Neural cell (in vitro differentiated cells): ENCODE measurements at regions not wholly inside any gene's neighbourhood (a gene's known extent, or its start where the extent isn't known, plus 50 kb on each side); places are given as distances from the start of the nearest gene placed in this dataset.

Source experiments
- H2AFZ ChIP-seq: fragments of 200-600, 300-800 bp; sonication (generic), shearing (Covaris generic); 2 replicates; pipeline ENCODE4 v1.6.0; 2014; ENCODE audit warnings: low read depth, mild to moderate bottlenecking, antibody characterized with exemption, low read length, moderate library complexity
- H3F3A ChIP-seq: fragments of 200-600 bp; shearing (Covaris generic); 2 replicates; pipeline ENCODE4 v1.6.1; 2016; ENCODE audit warnings: mild to moderate bottlenecking, moderate library complexity, mixed read lengths, antibody characterized with exemption, low read length; ENCODE audit not compliant: insufficient read depth, poor library complexity, severe bottlenecking
- H3K27ac ChIP-seq: fragments of 200-600, 300-800 bp; sonication (generic), shearing (Covaris generic); 2 replicates; pipeline ENCODE4 v1.5.1; 2014; ENCODE audit warnings: mild to moderate bottlenecking, low read length, moderate library complexity
- H3K27me3 ChIP-seq: fragments of 300-800, 200-600 bp; sonication (generic), shearing (Covaris generic); 2 replicates; pipeline ENCODE4 v1.6.0; 2014; ENCODE audit warnings: mild to moderate bottlenecking, low read depth, low read length, moderate library complexity; ENCODE audit not compliant: insufficient read depth
- H3K36me3 ChIP-seq: fragments of 300-800, 200-600 bp; sonication (generic), shearing (Covaris generic); 2 replicates; pipeline ENCODE4 v1.5.1; 2014; ENCODE audit warnings: mild to moderate bottlenecking, antibody characterized with exemption, low read length, moderate library complexity; ENCODE audit not compliant: insufficient read depth
- H3K4me2 ChIP-seq: fragments of 300-800, 200-600 bp; sonication (generic), shearing (Covaris generic); 2 replicates; pipeline ENCODE4 v1.6.0; 2014; ENCODE audit warnings: mild to moderate bottlenecking, low read length
- H3K4me3 ChIP-seq: fragments of 300-800, 200-600 bp; sonication (generic), shearing (Covaris generic); 2 replicates; pipeline ENCODE4 v1.5.1; 2014; ENCODE audit warnings: mild to moderate bottlenecking, low read length, moderate library complexity
- H3K79me2 ChIP-seq: fragments of 200-600 bp; shearing (Covaris generic); replicated peaks from 2 replicates; pipeline ENCODE4 v1.6.0; 2014; ENCODE audit warnings: mild to moderate bottlenecking, low read length, moderate library complexity; ENCODE audit not compliant: insufficient read depth
- H3K9ac ChIP-seq: fragments of 300-800, 200-600 bp; sonication (generic), shearing (Covaris generic); 2 replicates; pipeline ENCODE4 v1.6.1; 2016; ENCODE audit warnings: mild to moderate bottlenecking, low read length, mixed read lengths
- H3K9me2 ChIP-seq: fragments of 200-600 bp; shearing (Covaris generic); 2 replicates; pipeline ENCODE4 v1.6.1; 2016; ENCODE audit warnings: mild to moderate bottlenecking, low read length, mixed read lengths; ENCODE audit not compliant: insufficient read depth
- H3K9me3 ChIP-seq: fragments of 200-600, 300-800 bp; sonication (generic), shearing (Covaris generic); 2 replicates; pipeline ENCODE4 v1.6.1; 2016; ENCODE audit warnings: mild to moderate bottlenecking, mixed run types, low read length, moderate library complexity, mixed read lengths
- H4K20me1 ChIP-seq: fragments of 200-600 bp; shearing (Covaris generic); 2 replicates; pipeline ENCODE4 v1.6.1; 2016; ENCODE audit warnings: mild to moderate bottlenecking, mixed run types; ENCODE audit not compliant: insufficient read depth
- CTCF ChIP-seq: fragments of 450-650 bp; IDR thresholded peaks from 2 replicates; pipeline ENCODE4 v1.5.1; 2014; ENCODE audit warnings: antibody characterized with exemption, mild to moderate bottlenecking, moderate library complexity; ENCODE audit not compliant: poor library complexity, severe bottlenecking
- EP300 ChIP-seq: fragments of 450-650 bp; conservative IDR thresholded peaks from 2 replicates; pipeline ENCODE4 v1.6.1; 2014; ENCODE audit warnings: antibody characterized with exemption, mild to moderate bottlenecking, moderate library complexity; ENCODE audit not compliant: poor library complexity, severe bottlenecking
- EZH2 ChIP-seq: fragments of 200-600, 300-800 bp; shearing (Covaris generic), sonication (generic); IDR thresholded peaks from 2 replicates; pipeline ENCODE4 v1.6.1; 2014; ENCODE audit warnings: antibody characterized with exemption, low read length, borderline replicate concordance, mild to moderate bottlenecking; ENCODE audit not compliant: insufficient read depth, poor library complexity, severe bottlenecking
- MXI1 ChIP-seq: fragments of 450-650 bp; conservative IDR thresholded peaks from 2 replicates; pipeline ENCODE4 v1.6.1; 2014; ENCODE audit warnings: antibody characterized with exemption, mild to moderate bottlenecking; ENCODE audit not compliant: poor library complexity, severe bottlenecking
- POLR2AphosphoS5 ChIP-seq: IDR thresholded peaks from 2 replicates; pipeline ENCODE4 v1.6.1; 2012
- RAD21 ChIP-seq: fragments of 450-650 bp; conservative IDR thresholded peaks from 2 replicates; pipeline ENCODE4 v1.6.1; 2014; ENCODE audit warnings: antibody characterized with exemption, mild to moderate bottlenecking, moderate library complexity
- REST ChIP-seq: IDR thresholded peaks from 2 replicates; pipeline ENCODE4 v1.6.1; 2012; ENCODE audit warnings: borderline replicate concordance
- SMC3 ChIP-seq: fragments of 450-650 bp; conservative IDR thresholded peaks from 2 replicates; pipeline ENCODE4 v1.6.1; 2014; ENCODE audit warnings: antibody characterized with exemption, mild to moderate bottlenecking, moderate library complexity; ENCODE audit not compliant: poor library complexity

- Histone ChIP-seq H3K4me3 (no peak overlapping the region), H3K9me2 (no peaks in the 10 kb centered on the region), H2AFZ (no peak overlapping the region), H3K4me2 (no peak overlapping the region), H3K36me3 (no peaks in the 10 kb centered on the region), H3K79me2 (no peaks in the 10 kb centered on the region), H3F3A (no peaks in the 10 kb centered on the region), H3K27ac (no peak overlapping the region), H3K9me3 (no peaks in the 10 kb centered on the region), H4K20me1 (no peaks in the 10 kb centered on the region), H3K9ac (no peak overlapping the region), H3K27me3 (no peaks in the 10 kb centered on the region)
- TF ChIP-seq POLR2AphosphoS5: no peak
- no peak for TF ChIP-seq SMC3
- no peak for TF ChIP-seq EZH2
- no peak for TF ChIP-seq CTCF
- no peak for TF ChIP-seq RAD21
- no peak for TF ChIP-seq MXI1
Measured at GRCh38 chr6:166826264-166826663, 130.1 kb downstream of the RNASET2 start.

- Histone ChIP-seq H3K27me3 (no peaks in the 10 kb centered on the region), H2AFZ (no peak overlapping the region), H4K20me1 (no peaks in the 10 kb centered on the region), H3K36me3 (no peaks in the 10 kb centered on the region), H3K79me2 (no peaks in the 10 kb centered on the region), H3K9me2 (no peaks in the 10 kb centered on the region), H3F3A (no peaks in the 10 kb centered on the region), H3K4me3 (no peak overlapping the region), H3K9ac (no peak overlapping the region), H3K9me3 (no peaks in the 10 kb centered on the region), H3K27ac (no peak overlapping the region), H3K4me2 (no peak overlapping the region)
- TF ChIP-seq CTCF: no peak
- TF ChIP-seq EP300: no peak
- no peak for TF ChIP-seq POLR2AphosphoS5
Measured at GRCh38 chr6:166825553-166826145, 130.7 kb downstream of the RNASET2 start.

- H3K4me2 ChIP-seq: no peak overlapping the region
- no peak for TF ChIP-seq EZH2
- TF ChIP-seq RAD21: no peak
- no peak for TF ChIP-seq EP300
- no peak for TF ChIP-seq REST
- TF ChIP-seq MXI1: no peak
- no peak for TF ChIP-seq POLR2AphosphoS5
- TF ChIP-seq SMC3: no peak
- TF ChIP-seq CTCF: no peak
- no peak overlapping the region for H3K4me3 ChIP-seq
- H3F3A ChIP-seq: no peaks in the 10 kb centered on the region
- no peak overlapping the region for H2AFZ ChIP-seq
- no peaks in the 10 kb centered on the region for H3K27me3 ChIP-seq
- no peaks in the 10 kb centered on the region for H3K79me2 ChIP-seq
- no peaks in the 10 kb centered on the region for H3K9me2 ChIP-seq
- no peaks in the 10 kb centered on the region for H3K36me3 ChIP-seq
- no peaks in the 10 kb centered on the region for H3K9me3 ChIP-seq
- H4K20me1 ChIP-seq: no peaks in the 10 kb centered on the region
- no peak overlapping the region for H3K27ac ChIP-seq
- no peak overlapping the region for H3K9ac ChIP-seq
Measured at GRCh38 chr6:166824880-166825250, 131.5 kb downstream of the RNASET2 start.
